Uterus (tissue), 3 donors: ENCODE measurements at regions not wholly inside any gene's neighbourhood (a gene's known extent, or its start where the extent isn't known, plus 50 kb on each side); places are given as distances from the start of the nearest gene placed in this dataset.

Experiments used
- DNase-seq, 2 donors: peaks; one replicate each; pipeline ENCODE4 v3.0.0-alpha.2; 2019 to 2020
- H3K27ac ChIP-seq, 2 donors: fragments of 200-600 bp; sonication (generic); 1 replicate in 1 of 2; 2 replicates in 1 of 2; pipeline ENCODE4 v1.5.1; 2016 to 2018
- H3K27me3 ChIP-seq, 2 donors: fragments of 200-600 bp; sonication (generic); one replicate each; pipeline ENCODE4 v1.5.1; 2018 to 2019; ENCODE audit warnings: control low read depth in 1 of 2
- H3K36me3 ChIP-seq, 2 donors: fragments of 200-600 bp; sonication (generic); one replicate each; pipeline ENCODE4 v1.5.1; 2019; ENCODE audit warnings: control low read depth in 1 of 2
- H3K4me1 ChIP-seq, 2 donors: fragments of 200-600 bp; sonication (generic); one replicate each; pipeline ENCODE4 v1.5.1; 2018 to 2019; ENCODE audit warnings: control low read depth in 1 of 2
- H3K4me3 ChIP-seq, 2 donors: fragments of 200-600 bp; sonication (generic); 1 replicate in 1 of 2; 2 replicates in 1 of 2; pipeline ENCODE4 v1.5.1; 2018 to 2019; ENCODE audit warnings: mild to moderate bottlenecking in 1 of 2
- H3K9me3 ChIP-seq, 2 donors: fragments of 200-600 bp; sonication (generic); one replicate each; pipeline ENCODE4 v1.5.1; 2019; ENCODE audit warnings: control low read depth in 1 of 2
- CTCF ChIP-seq, 4 experiments: fragments of 200-600 bp in 2 of 4; fragments of 450-650 bp in 2 of 4; sonication (generic) in 2 of 4; IDR thresholded peaks; one replicate each; pipeline ENCODE4 v1.5.1; 2016 to 2019; ENCODE audit warnings: antibody characterized with exemption in 4 of 4, mild to moderate bottlenecking in 2 of 4, moderate library complexity in 1 of 4
- POLR2A ChIP-seq, 2 donors: fragments of 450-650 bp; IDR thresholded peaks; one replicate each; pipeline ENCODE4 v1.6.1; 2016; ENCODE audit warnings: antibody characterized with exemption in 2 of 2, mild to moderate bottlenecking in 1 of 2, moderate library complexity in 1 of 2
- intact Hi-C: fragments of 100-400 bp; cut with DNase I; formaldehyde crosslinking; loops from one replicate; pipeline ENCODE4 v1.15.1; 2023; ENCODE audit warnings: low total_unique reads
- donor health status: DM: yes; HTN: yes; CAD: no.

- no peak for TF ChIP-seq POLR2A (IDR thresholded peaks at IDR 0.05)
- no peak for TF ChIP-seq CTCF (IDR thresholded peaks at IDR 0.05)
- Histone ChIP-seq H3K27ac (no peak overlapping the region), H3K9me3 (peaks cover 0 to 8% of the 10 kb centered on the region in 2 donors), H3K27me3 (no peaks in the 10 kb centered on the region), H3K4me3 (no peak overlapping the region), H3K36me3 (no peaks in the 10 kb centered on the region), H3K4me1 (no peaks in the 10 kb centered on the region)
- no peak for DNase-seq
- intact Hi-C loops, result no loop called here
These were observed 348.2 kb downstream of the HLX start for GRCh38 chr1:221227460-221227859.

- no peak for DNase-seq
- peaks cover 0 to 8% of the 10 kb centered on the region in 2 donors for H3K9me3 ChIP-seq
- H3K27ac ChIP-seq, result no peak overlapping the region
- no peaks in the 10 kb centered on the region for H3K4me1 ChIP-seq
- TF ChIP-seq POLR2A (IDR thresholded peaks at IDR 0.05) (no peak), CTCF (IDR thresholded peaks at IDR 0.05) (no peak)
- intact Hi-C loops, result no loop called here
- no peaks in the 10 kb centered on the region for H3K27me3 ChIP-seq
- no peaks in the 10 kb centered on the region for H3K36me3 ChIP-seq
- no peak overlapping the region for H3K4me3 ChIP-seq
These were observed 348.7 kb downstream of the HLX start for GRCh38 chr1:221227872-221228337.

DNA sequence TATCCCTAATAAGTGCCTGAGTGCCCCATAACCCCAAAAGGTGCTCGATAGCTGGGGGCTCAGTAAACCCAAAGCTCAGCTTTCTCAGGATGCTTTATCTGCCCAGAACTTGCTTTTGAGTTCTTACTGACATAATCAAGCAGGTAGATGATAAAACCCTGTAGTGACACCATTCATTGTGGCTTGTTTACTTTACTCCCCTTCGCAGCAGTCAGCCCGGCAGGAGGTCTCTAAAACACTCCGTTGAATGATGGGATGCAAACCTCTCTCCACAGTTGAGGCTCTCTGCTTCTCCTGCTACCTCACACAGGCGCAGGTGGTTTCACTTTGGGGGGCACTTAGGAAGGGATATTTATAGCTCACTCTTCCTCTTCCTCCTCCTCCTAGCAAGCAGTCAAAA, 349.4 kb downstream of the HLX start:
- Histone ChIP-seq H3K27ac (no peak overlapping the region), H3K36me3 (no peaks in the 10 kb centered on the region), H3K27me3 (no peaks in the 10 kb centered on the region), H3K4me3 (no peak overlapping the region), H3K9me3 (peaks cover 0 to 1% of the 10 kb centered on the region in 2 donors), H3K4me1 (no peaks in the 10 kb centered on the region)
- intact Hi-C loops, result no loop called here
- DNase-seq, result no peak
- TF ChIP-seq POLR2A (IDR thresholded peaks at IDR 0.05) (no peak), CTCF (IDR thresholded peaks at IDR 0.05) (no peak)

DNA sequence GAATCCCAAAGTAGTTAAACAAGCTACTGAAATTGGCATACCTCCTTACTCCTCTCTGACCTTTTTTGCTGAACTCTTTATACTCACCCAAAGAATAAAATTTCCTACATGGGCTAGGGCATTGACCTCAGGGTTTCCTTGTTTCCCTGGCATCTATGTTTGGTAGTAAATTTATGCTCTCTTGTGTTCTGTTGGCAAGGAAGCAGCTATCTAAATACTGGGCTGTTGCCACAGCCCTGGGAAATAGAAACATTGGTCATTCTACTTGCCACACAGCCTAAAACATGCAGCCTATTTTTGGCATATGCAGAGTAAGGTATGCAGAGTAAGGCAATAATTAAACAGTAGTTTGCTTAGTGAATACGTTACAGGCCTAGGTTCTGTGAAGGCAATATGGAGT, 351.4 kb downstream of the HLX start:
- Histone ChIP-seq H3K27ac (no peak overlapping the region), H3K4me3 (no peak overlapping the region), H3K27me3 (no peaks in the 10 kb centered on the region), H3K9me3 (no peaks in the 10 kb centered on the region), H3K36me3 (no peaks in the 10 kb centered on the region), H3K4me1 (no peaks in the 10 kb centered on the region)
- no peak for DNase-seq
- TF ChIP-seq CTCF (IDR thresholded peaks at IDR 0.05), result no peak
- TF ChIP-seq POLR2A (IDR thresholded peaks at IDR 0.05), result no peak
- intact Hi-C loops, result no loop called here

DNA sequence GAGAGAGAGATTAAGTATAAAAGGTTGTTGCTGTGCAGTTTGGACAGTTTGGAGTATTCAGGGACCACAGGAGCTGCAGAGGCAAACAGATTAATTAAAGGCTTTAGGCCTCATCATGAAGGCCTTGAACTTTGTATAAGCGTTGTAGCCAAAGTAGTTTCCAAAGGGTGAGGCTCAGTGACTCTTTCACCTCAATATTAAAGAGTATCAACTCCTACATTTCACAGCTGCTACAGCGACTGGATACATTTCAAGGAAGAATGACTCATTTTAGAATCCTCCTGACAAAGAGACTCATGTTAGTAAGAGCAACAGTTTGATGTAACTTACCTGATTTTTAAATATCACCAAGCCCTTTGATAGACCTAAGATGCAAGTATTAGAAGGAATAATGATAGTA, 355.5 kb downstream of the HLX start:
- DNase-seq, result no peak
- Histone ChIP-seq H3K36me3 (no peaks in the 10 kb centered on the region), H3K27me3 (no peaks in the 10 kb centered on the region), H3K27ac (no peak overlapping the region), H3K4me3 (no peak overlapping the region), H3K4me1 (no peaks in the 10 kb centered on the region), H3K9me3 (no peaks in the 10 kb centered on the region)
- intact Hi-C loops, result no loop called here
- TF ChIP-seq POLR2A (IDR thresholded peaks at IDR 0.05) (no peak), CTCF (IDR thresholded peaks at IDR 0.05) (no peak)
